GM12878 (cell line): ENCODE measurements at regions not wholly inside any gene's neighbourhood (a gene's known extent, or its start where the extent isn't known, plus 50 kb on each side); places are given as distances from the start of the nearest gene placed in this dataset.

ENCODE experiments used
- HDAC2 ChIP-seq: fragments of 200-600 bp; sonication (generic); IDR thresholded peaks from 2 replicates; pipeline ENCODE4 v1.6.1; 2017
- KDM1A ChIP-seq: fragments of 200-600 bp; sonication (generic); IDR thresholded peaks from 2 replicates; pipeline ENCODE4 v1.6.1; 2016; ENCODE audit warnings: borderline replicate concordance
- MAX ChIP-seq: IDR thresholded peaks from 2 replicates; pipeline ENCODE4 v1.6.1; 2012; ENCODE audit warnings: low read depth, low read length, improper control_type of control experiment
- MTA2 ChIP-seq: fragments of 450-650 bp; IDR thresholded peaks from 2 replicates; pipeline ENCODE4 v1.6.1; 2016; ENCODE audit warnings: low read depth, mild to moderate bottlenecking, moderate library complexity
- NR2C1 ChIP-seq: fragments of 450-650 bp; IDR thresholded peaks from 2 replicates; pipeline ENCODE4 v1.6.1; 2017; ENCODE audit warnings: antibody characterized with exemption, mild to moderate bottlenecking, moderate library complexity
- NRF1 ChIP-seq: conservative IDR thresholded peaks from 2 replicates; pipeline ENCODE4 v1.6.1; 2011; ENCODE audit warnings: mild to moderate bottlenecking, low read depth, low read length, improper control_type of control experiment
- RCOR1 ChIP-seq: conservative IDR thresholded peaks from 2 replicates; pipeline ENCODE4 v1.6.1; 2012; ENCODE audit warnings: low read depth, low read length, improper control_type of control experiment
- YBX1 ChIP-seq: fragments of 450-650 bp; IDR thresholded peaks from 2 replicates; pipeline ENCODE4 v1.6.1; 2016; ENCODE audit warnings: antibody characterized with exemption
- ZNF207 ChIP-seq: fragments of 450-650 bp; IDR thresholded peaks from 2 replicates; pipeline ENCODE4 v1.6.1; 2014; ENCODE audit warnings: antibody characterized with exemption, mild to moderate bottlenecking, borderline replicate concordance
- ZNF217 ChIP-seq: fragments of 450-650 bp; IDR thresholded peaks from 2 replicates; pipeline ENCODE4 v1.6.1; 2017; ENCODE audit warnings: antibody characterized with exemption, mild to moderate bottlenecking
- ZNF274 ChIP-seq: IDR thresholded peaks from one replicate; pipeline ENCODE4 v1.8.0; 2011; ENCODE audit not compliant: insufficient read length, insufficient read depth
- TF ChIP-seq, protein P1 (sequence below): fragments of 450-650 bp; conservative IDR thresholded peaks from 2 replicates; pipeline ENCODE4 v1.6.1; 2017; ENCODE audit warnings: mild to moderate bottlenecking, moderate library complexity

DNA sequence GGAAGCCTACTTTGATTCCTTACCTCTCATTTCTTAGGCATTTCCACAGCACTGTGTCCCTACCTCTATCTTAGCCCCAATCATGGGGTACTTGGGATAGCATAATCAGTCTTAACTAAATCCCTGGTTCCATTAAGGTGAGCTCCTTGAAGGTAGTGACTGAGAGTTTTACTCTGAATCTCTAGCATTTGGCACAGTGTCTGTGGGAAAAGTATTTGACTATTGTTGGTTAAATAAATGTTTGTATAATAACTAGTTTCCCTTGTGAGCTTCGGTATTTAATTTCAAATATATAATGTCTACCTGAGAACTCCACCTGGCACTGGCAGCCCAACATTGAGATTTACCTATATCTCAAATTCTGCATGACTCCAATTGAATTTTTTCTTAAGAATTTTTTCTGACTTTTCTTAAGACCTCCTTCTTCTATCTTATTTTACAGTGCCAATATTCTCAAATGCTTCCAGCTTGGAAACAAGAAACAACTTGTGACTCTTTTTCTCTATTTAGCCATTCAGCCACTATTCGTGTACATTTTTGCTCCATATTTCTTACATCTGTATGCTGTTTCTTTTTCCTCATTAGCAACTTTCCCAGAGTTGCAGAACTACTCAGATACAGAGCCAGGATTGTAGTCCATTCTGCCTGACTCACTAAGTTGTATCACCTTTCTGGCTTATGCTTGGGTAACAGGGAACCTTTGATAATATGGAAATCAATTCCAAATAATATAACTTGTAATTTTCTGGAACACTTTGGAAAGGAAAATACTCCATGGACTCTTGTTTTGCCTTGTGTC, 214.0 kb upstream of the NT5C1B start (continued):
- TF ChIP-seq MTA2 (no peak), MAX (no peak), HDAC2 (no peak), NRF1 (no peak), KDM1A (no peak), ZNF207 (no peak), YBX1 (no peak), ZNF217 (no peak), ZNF274 (no peak), NR2C1 (no peak), RCOR1 (no peak)
- TF ChIP-seq, protein P1, sequence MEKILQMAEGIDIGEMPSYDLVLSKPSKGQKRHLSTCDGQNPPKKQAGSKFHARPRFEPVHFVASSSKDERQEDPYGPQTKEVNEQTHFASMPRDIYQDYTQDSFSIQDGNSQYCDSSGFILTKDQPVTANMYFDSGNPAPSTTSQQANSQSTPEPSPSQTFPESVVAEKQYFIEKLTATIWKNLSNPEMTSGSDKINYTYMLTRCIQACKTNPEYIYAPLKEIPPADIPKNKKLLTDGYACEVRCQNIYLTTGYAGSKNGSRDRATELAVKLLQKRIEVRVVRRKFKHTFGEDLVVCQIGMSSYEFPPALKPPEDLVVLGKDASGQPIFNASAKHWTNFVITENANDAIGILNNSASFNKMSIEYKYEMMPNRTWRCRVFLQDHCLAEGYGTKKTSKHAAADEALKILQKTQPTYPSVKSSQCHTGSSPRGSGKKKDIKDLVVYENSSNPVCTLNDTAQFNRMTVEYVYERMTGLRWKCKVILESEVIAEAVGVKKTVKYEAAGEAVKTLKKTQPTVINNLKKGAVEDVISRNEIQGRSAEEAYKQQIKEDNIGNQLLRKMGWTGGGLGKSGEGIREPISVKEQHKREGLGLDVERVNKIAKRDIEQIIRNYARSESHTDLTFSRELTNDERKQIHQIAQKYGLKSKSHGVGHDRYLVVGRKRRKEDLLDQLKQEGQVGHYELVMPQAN: no peak
- TF ChIP-seq, all 136 proteins: peak for 0
